ENCODE measurements at regions not wholly inside any gene's neighbourhood (a gene's known extent, or its start where the extent isn't known, plus 50 kb on each side); places are given as distances from the start of the nearest gene placed in this dataset.
"Not testable (repeated sequence)": the region's sequence is repeated elsewhere in the genome, so short reads cannot be mapped to it uniquely, and the experiment has no call there.

- not testable (repeated sequence) for DNase-seq
These were observed 265.4 kb downstream of the SOX9 start for GRCh38 chr17:72386173-72386572.

DNA sequence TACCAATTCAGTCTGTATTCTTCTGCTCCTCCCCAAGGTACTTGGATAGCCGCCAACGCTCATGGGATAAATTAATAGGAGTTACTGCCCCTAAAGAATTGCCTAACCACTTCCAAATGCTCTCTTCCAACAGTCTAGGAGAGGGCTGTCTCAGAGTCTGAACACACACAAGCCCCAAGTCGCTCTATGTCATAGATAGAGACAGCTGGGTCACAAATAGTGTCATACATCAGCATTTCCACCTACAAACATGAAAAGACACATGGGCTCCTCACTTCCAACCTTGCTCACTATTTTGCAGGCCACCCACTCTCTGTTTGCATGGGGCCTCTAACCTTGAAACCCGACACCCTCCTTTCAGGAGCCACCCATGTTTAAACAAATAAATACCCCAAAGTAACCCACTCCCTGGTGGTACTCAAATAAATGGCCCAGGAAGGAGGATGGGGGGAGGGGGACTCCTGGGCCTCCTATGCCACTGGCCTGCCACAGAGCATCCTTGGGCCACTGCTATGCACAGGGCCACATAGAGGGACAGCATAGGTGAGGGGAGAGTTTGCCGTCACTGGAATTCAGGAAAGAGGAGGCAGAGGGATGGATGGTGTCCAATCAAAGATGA, 265.9 kb downstream of the SOX9 start:
- no peak for DNase-seq

GRCh38 chr17:72387487-72387886, 266.7 kb downstream of the SOX9 start:
- peak in 2 of 58 donors; percentile 2 to 10 for DNase-seq

DNA sequence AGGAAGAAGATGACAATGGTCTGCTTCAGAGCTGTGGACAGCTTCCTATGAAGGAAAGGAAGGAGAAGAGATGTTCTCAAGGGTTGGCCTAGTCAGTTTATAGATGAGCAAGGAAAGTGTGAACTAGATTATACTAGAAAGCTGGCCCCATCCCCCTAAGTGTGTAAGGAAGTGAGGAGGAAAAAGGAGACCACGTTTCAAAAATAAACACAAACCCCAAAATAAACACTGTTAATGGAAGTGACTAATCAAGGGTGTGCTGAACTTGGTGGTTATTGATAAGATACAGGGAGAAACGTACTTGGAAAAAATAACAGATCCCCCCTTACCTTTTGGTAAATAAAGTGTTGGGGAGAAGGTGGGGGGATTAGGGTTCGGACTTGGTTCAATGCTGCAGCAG, 267.1 kb downstream of the SOX9 start:
- no peak for DNase-seq

GRCh38 chr17:72388765-72389473, 268.1 kb downstream of the SOX9 start:
- no peak for DNase-seq

DNA sequence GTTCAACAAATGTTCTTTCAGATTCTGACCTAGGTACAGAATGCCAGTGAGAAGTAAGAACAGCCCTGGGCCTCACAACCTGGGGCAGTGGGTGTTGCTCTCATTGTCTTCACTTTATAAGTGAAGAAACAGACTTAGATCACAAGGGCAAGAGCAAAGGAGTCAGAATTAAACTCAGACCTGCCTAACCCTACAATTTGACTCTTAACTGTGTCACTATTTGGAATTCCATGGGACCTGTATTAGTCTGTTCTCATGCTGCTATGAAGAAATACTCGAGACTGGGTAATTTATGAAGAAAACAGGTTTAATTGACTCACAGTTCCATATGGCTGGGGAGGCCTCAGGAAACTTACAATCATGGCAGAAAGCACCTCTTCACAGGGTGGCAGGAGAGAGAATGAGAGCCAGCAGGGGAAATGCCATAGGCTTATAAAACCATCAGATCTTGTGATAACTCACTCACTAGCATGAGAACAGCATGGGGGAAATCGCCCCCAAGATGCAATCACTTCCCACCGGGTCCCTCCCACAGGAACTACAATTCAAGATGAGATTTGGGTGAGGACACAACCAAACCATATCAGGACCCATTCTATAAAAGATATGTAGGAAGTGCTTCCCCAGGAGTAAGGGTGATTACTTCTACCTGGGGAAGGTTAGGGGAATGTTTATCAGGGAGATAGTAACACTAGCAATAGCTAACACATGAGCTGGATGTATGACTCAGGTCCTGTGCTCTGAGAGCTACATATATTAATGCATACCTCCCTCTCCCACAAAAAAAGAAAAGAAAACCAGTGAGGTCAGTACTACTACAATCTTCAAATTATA, 270.1 kb downstream of the SOX9 start:
- no peak for DNase-seq

- DNase-seq, result no peak
These were observed 271.5 kb downstream of the SOX9 start for GRCh38 chr17:72392056-72393010.

GRCh38 chr17:72393553-72393952, 272.7 kb downstream of the SOX9 start:
- DNase-seq, result no peak

GRCh38 chr17:72394531-72394930, 273.7 kb downstream of the SOX9 start:
- no peak for DNase-seq

- no peak for DNase-seq
These were observed 275.3 kb downstream of the SOX9 start for GRCh38 chr17:72396121-72396520.

GRCh38 chr17:72397223-72397667, 276.4 kb downstream of the SOX9 start:
- DNase-seq, result no peak

- no peak for DNase-seq
These were observed 276.9 kb downstream of the SOX9 start for GRCh38 chr17:72397687-72398086.

DNA sequence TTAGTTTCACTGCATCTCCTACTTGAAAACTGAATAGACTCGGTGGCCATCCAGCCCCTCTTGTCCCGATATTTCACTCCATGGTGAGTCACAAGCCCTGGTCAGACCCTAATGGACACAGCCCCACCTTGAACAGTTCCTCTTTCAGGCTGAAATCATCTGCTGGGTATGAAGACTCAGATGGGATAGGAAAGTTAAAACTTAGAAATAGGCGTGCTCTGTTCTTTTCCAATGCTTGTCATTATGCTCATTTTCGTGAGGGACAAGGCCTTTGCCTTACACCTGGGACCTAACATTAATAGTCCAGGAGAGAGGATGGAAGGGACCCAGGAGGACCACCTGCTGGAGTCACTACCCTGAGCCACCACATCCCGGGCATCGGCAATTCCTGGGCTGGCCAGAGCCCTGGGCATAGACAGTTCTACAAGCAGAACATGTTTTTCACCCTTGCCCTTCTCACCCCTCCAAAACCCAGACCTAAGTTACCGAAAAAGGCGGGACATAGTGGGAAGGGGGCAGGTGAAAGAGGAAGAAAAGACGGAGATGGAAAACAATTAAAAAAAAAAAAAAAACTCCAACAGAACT, 278.3 kb downstream of the SOX9 start:
- DNase-seq, result no peak

DNA sequence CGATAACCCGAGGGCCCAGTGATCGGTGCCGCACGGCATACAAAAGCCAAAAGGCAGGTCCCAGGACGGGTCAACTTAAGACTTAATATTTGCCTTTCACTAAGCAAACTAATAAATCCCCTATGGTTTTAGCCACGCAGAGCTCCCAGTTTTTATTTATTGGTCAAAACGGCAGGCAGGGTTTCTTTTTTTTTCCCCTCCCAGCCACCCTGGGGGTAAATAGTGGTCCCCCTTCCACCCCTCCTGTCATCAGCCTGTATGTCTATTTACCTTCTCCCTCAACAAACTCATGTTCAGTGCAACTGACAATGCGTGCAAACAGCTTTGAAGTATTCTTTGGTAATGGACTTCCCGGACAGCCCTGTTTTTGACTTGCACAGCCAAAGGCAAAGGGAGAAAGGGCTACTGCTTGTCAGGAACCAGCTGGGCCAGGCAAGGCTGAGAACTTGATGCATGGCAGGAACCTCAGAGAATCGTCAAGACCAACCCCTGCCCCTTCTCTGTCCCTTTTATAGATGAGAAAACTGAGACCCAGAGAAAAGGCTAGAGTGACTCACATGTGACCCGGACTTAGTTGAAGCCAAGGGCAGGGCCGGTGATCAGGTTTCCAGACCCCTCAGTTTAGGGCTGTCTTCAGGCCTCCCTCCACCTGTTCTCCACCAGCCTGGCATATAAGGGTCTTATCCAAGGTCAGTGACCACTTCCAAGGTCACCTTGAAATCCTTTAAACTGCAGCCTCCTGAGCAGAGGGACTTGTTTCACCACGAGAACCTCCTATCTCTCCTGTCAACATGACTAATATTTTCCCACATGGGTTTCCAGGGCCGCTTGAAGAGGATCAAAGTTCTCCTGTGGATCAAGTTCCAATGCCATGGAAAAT, 279.0 kb downstream of the SOX9 start:
- DNase-seq, result no peak

DNA sequence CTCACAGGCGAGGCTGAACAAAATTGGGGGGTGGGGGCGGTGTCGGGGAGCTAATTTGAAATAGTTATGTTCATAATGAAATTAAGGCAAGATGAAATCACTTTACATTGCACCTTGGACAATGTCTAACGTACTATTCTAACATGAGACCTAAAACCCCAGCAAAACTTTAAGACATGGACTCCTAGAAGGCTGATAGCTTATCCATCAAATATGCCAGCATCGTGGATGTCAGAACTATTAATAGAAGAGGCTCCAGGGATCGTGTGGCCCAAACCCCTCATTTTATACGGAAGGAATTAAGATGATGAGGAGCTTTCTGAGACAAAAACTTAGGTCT, 279.6 kb downstream of the SOX9 start:
- DNase-seq, result no peak

- DNase-seq, result no peak
These were observed 280.0 kb downstream of the SOX9 start for GRCh38 chr17:72400863-72401262.

GRCh38 chr17:72401883-72402726, 281.3 kb downstream of the SOX9 start:
- no peak for DNase-seq

DNA sequence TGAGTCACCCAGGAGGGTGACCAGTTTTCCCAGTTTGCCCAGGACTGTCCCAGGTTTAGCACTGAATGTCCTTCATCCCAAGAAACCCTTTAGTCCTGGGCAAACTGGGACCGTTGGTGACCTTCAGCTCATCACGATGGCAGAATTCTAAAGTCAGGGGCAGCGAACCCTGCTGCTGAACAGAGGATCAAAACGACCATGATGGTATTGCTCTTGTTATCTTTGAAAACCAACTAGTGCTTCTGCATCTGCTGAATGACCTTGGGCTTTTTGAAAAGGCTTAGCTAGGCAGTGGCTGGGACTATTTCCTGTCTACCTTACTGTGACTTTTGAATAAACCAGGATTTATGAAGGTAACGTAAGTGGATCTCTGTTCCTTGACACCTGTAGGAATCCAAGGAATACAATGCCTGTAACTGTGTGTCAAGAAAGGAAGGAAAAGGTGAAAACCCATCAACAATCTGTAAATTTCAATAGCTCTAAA, 281.9 kb downstream of the SOX9 start:
- no peak for DNase-seq
